Activated CD4-positive, alpha-beta T cell treated with anti-CD3 and anti-CD28 coated beads, Interleukin-2, Interleukin-6, amounts not matched to agents 100 ng/mL and 50 ng/mL, durations not matched to agents 16 hours and 8 hours (primary cell): ENCODE measurements at regions not wholly inside any gene's neighbourhood (a gene's known extent, or its start where the extent isn't known, plus 50 kb on each side); places are given as distances from the start of the nearest gene placed in this dataset.
"Not testable (repeated sequence)": the region's sequence is repeated elsewhere in the genome, so short reads cannot be mapped to it uniquely, and the experiment has no call there.

ENCODE experiments used
- DNase-seq: peaks from one replicate; pipeline ENCODE4 v3.0.0-alpha.2; 2020

DNA sequence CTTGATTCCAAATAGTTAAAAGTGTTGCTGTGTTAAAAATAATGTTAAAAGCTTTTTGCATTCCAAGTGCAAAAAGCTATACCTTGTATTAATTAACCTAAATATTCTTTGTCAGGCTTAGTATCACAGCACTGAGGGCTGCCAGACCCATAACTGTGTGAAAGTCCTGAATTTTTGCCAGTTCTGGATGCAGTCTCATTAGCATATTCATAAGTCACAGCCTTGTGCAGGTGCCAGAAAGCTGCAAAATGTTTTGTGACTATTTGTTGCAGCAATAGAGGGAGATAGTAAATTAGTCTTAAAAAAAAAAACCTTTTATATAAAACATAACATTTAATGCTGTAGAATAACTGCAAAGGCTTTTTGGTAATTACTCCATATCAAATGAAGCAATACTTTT lies 56.6 kb downstream of the SLITRK1 start:
- no peak for DNase-seq

DNA sequence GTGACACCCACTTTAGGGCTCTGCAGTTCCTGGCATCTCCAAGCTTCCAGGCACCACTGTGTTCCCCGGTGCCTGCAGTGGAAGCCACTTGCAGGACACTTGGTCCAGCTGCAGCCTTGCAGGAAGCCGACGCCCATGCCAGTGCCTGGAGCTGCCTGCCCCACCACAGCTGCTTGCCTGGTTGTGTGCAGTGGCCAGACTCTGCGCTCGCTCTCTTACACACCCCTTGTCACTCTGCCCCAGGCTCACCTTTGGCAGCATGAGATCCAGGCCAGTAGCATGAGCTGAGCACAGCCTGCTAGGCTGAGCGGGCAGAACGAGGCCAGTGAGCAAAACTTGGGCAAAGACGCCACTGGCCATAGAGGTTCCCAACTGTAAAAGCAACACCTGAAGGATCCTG lies 57.7 kb downstream of the SLITRK1 start:
- no peak for DNase-seq

DNA sequence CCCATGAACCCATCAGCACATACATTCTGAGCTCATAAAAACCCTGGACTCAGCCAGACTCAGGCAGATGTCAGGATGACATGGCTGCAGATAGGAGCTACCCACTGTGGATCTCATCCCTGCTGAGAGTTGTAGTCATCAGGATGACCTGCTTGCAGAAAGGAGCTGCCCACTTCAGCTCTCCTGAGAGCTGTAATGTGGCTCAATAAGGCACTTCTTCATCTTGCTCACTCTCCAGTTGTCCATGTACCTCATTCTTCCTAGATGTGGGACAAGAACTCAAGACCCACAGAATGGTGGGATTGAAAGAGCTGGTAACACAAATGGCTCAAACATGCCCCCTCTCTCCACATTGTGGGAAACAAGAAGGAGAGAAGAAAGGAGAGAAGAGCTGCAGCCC lies 58.2 kb downstream of the SLITRK1 start:
- no peak for DNase-seq

DNA sequence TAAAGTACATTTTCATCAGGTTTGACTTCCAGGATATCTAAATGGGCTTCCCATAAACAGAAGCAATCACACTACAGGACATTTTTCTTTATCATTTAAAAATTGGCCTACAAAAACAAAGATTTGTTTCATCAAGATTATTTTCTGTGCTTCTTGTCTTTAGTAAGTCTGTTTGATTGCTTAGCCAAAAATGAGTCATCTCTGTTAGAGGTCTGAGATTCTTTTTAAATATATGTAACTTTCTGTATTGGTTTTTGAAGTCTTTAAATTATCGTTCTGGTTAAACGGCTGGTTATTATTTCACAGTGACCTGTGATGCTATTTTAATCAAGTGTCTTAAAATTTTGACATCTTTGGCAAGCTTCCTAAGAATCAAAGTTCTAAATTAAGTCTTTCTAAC lies 62.7 kb downstream of the SLITRK1 start:
- no peak for DNase-seq

DNA sequence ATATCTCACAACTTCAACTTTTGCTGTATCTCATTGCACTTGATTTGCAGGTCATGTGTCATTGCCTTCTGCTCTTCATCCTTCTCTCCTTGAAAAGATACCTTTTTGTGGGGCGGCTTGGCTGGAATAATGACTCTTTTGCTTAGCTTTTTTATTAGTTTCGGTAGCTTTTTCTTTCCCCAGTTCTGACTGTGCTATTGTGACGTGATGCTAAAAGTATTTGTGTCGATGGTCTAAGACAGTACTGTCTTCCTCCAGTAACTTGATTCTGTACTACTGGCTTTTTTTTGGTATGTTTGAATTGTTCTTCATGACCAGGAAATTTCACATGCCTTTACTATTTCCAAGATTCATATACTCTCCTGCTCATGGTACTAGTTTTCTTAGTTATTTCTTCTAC lies 63.1 kb downstream of the SLITRK1 start:
- DNase-seq, result no peak

DNA sequence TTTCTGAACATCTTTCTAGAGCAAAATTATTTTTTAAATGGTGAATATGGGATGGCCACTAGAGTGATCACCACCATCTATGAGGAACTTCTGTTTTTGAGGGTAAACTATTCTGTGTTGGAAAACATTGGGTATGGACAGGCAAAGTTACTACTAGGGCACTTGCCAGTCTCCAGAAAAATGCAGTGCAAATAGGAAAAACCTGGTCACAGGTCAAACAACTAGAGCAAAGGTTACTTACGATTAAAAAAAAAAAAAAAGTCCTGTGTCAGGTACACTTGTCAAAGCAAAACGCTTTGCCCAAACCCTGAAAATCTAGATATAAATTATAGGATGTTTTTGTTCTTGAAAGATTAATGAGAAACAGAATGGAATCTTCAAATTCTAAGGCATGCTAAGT lies 66.2 kb downstream of the SLITRK1 start:
- DNase-seq, result no peak

DNA sequence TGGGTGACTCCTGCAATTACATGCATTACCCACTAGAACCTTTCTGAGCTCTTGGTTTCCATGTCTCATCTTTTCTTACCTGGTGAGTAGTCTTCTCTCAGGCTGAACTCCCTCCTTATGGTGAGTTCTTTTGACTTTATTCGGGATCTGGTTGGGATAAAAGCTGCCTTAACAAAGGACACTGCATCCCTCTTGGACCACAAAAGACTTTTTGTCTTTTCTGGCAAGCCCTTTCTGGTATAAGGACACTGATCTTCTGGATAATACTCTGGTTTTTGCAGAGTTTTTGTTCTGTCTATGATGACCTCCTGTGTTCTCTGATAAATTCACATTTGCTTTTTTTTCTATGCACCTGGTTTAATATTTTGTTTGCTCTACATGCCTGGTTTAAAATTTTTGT lies 66.7 kb downstream of the SLITRK1 start:
- DNase-seq, result no peak

DNA sequence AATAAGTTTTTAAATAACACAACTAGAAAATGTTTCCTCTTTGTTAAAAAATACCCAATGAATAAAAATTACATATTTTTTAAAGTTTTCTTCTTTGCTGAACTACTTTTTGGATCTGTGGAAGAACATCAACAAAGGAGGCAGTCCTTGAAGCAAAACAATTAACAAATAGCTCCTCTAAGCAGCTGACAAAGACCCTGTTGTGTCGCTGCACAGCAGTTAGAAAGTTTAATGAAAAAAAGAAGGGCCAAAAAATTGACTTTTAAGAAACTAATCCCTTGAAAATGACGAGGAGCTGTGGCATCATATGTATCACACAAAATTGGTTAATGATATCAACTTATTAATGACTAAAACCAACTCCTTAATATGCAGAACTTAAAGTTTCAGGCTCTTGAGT lies 72.1 kb downstream of the SLITRK1 start:
- no peak for DNase-seq

DNA sequence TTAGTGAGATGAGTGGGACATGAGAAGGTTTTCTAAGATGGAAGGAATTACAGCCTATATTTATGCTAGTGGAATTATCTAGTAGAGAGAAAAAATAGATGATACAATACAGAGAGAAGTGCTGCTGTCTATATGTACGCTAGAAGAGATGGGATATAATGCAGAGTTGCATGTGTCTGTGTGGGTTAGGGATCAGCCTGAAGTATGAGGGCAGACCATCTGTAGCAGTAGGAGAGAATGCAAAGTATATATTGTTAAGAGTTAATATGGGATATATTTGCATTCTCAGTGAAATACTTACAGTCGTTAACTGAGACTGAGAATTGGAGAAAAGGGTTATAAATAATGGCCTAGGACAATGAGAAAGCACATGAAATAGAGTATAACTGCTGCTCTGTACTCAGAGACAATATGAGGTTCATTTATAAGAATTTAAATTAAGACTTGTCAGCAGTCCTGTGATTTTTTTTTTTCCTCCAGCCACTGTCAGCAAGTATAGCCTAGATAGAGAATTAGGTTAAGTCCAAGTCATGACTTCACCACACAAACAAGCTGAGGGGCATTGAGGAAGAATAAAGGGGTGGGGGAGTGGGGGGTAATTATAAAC lies 77.8 kb downstream of the SLITRK1 start:
- DNase-seq, result no peak

DNA sequence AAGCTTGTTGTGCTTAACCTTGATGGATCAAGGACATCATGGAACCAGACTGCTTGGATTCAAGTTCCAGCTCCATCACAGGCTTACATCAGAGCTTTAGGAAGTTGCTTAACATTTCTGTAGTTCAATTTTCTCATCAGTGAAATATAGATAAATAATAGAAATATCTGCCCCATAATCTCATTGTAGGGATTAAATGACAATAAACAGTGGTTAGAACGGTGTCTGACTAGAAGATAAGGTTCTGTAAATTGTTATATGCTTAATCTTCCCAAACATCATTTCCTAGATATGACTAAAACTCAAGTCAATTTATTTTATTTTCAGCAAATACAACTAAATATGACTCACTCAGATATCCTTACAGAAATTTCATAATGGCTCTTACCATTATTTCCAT lies 83.5 kb downstream of the SLITRK1 start:
- no peak for DNase-seq

DNA sequence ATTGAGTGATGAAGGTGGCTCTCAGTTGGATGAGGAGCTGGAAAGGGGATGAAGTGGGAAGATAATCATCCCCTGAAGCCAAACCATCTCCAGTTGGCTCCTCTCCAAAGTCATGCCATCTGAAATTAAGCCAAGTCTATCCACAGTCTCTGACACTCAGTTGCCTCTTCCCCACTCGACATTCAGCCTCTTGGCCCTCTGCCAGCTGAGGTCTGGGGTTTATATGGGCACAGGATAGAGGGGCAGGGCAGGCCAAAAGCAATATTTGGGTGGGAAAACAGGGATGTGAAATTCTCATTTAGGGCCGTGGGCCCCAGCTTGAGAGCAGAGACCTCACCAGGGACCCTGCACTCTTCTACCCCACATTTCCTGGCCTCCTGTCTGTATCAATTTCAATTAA lies 85.9 kb downstream of the SLITRK1 start:
- DNase-seq, result no peak

DNA sequence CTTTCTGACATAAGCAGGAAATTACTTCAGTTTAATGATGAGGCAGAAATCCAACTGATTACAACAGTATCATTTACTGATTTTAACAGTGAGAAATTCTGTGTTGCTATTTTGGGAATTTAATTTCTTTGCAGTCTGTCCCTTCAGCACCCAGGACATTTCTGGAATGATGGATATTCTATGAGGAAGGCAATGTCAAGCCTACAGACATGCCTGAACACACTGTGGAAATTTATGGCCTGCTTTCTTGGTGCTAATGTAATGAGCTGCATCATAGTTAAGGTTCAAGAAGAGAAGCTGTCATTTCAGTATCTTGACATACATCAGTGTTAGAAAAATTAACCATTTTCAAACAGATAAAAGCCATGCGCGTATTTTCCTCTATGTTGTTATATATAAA lies 87.7 kb downstream of the SLITRK1 start:
- no peak for DNase-seq

DNA sequence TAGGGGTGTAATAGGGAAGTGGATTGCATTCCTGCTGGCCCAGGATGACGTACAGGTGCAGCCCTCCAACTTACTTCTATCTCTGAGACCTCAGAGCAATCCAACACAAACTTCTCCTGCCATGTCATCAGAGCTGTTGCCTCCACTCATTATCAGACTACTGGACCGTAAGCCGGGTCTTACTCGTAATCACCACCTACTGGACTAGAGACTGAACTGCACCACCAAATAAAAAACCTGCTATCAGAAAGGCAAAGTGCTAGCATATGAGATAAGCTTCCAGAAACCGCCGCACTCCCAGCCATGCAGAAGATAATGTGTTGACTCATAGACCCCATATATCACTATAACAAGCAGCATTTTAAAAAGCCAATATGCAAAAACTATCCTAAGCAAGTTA lies 102.0 kb downstream of the SLITRK1 start:
- DNase-seq, result peak; percentile 14

DNA sequence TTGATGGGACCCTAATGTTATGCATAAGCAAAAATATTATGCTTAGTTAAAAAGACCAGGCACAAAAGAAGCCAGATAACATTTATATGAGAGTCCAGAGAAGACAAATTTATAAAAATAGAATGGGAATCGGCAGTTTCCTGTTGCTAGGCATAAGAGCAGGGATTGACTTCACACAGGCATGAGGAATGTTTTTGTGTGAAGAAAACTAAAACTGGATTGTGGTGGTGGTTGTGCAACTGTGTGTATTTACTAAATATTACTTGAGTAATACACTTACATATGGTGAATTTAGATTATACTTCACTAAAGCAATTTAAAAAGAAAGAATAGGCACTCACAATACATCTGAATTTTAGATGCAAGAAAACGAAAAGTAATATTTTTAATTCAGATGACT lies 108.3 kb downstream of the SLITRK1 start:
- DNase-seq, result no peak

DNA sequence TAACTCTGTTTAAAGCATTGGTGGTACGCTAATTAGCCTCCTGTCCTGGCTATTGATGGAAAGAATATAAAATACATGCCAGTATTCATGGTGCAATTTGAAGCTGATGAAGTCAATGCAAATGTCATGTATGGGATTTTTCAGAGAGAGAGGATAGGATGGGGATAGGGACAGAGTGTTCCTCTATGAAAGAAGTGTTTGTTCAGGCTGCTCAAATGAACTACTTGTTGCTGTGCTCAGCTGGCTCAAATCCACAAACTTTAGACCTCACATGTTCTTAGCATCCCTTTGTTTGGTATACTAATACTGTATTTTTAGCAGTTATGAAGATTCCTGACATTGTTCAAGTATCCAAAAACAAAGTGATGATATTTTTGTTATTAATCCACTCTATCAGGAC lies 116.5 kb downstream of the SLITRK1 start:
- DNase-seq, result no peak

DNA sequence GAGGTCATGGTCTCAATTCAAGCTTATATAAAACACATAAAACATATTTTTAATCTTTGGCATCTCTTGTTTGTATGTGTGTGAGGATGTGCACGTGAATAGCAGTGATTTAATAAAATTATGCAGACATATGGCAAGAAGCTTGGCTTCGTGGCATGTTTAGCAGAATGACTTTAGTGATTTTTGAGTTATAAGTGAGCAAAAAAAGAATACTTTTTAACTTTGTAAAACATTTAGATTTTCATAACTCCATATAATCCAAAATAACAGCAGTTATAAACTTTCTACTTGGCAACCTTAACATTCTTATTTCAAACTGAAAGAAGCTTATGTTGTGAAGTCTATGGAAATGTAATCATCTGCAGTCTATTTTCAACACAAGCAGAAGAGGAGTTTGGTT lies 120.6 kb downstream of the SLITRK1 start:
- DNase-seq, result no peak

DNA sequence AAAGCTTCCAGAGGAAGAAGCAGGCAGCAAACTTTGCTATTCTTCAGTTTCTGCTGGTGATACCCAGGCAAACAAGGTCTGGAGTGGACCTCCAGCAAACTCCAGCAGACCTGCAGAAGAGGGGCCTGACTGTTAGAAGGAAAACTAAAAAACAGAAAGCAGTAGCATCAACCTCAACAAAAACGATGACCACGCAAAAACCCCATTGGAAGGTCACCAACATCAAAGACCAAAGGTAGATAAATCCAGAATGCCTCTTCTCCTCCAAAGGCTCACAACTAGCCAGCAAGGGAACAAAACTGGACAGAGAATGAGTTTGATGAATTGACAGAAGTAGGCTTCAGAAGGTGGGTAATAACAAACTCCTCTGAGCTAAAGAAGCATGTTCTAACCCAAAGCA lies 127.1 kb downstream of the SLITRK1 start:
- DNase-seq, result not testable (repeated sequence)

DNA sequence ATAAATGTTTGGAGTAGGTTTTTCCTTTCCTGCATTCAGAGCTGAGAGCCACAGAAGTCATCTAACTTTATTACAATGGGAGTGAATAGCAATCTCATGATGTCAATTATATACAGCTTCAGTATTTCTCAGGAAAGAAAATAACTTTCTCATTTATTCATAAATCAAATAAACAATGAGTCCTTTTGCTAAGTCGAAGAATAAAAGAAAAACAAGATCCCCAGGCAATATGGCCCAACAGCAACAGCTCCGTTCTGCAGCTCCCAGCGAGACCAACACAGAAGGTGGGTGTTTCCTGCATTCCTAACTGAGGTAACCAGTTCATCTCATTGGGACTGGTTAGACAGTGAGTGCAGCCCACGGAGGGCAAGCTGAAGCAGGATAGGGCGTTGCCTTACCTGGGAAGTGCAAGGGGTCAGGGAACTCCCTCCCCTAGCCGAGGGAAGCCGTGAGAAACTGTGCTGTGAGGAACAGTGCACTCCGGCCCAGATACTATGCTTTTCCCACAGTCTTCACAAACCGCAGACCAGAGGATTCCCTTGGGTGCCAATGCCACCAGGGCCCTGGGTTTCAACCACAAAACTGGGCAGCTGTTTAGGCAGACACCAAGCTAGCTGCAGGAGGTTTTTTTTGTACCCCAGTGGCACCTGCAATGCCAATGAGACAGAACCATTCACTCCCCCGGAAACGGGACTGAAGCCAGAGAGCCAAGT lies 128.2 kb downstream of the SLITRK1 start:
- no peak for DNase-seq

DNA sequence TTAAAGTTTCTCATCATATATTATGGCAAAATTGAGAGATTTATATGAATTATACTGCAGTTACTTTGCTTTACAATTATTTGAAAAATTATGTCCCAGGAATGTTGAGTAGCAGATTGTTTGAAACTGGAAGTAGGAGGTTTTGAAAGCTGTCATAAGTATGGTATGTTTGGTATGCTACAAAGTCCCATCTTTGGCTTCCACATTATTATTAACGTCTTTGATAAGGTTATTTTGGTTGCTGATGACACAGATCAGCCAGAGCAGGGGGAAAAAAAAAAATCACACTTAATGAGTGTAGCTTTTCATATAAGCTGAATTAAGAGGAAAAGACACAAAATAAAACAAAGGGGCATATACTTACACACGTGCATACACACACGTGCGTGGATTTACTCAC lies 130.1 kb downstream of the SLITRK1 start:
- no peak for DNase-seq

DNA sequence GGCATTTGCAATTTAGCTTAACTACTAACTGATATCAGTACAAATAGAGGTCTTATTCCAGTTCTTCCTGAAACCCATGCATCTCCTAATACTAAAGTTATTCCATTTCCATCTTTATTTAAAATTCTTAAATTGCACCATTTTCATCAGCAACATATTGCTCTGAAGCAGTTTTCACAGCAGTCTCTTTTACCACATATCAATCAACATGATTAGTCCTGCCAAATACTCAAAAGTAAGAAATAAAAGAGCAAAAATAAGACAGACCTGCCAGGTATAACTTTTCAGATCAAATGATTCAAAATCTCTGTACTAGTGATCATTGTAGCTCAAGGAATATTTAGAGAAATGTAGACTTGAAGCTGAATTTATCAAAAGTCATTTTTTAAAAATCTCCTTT lies 141.7 kb downstream of the SLITRK1 start:
- no peak for DNase-seq

DNA sequence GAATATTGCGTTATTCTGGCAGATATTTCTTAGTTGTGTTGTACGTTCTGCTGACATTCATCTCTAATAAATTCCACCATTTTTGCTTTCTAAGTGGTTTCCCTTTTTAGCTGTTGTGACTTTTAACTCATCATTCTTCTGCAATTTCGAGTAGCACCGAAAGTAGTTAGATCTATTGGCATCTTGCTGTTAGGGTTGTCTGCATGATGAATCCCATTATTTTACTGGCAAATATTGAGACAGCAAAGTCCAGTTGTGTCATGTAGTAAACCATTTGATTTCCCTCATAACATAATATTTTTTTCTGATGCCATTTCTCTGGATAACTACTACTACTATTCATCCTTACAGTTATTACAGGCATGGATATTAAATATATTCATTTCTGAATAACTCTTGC lies 143.9 kb downstream of the SLITRK1 start:
- no peak for DNase-seq

DNA sequence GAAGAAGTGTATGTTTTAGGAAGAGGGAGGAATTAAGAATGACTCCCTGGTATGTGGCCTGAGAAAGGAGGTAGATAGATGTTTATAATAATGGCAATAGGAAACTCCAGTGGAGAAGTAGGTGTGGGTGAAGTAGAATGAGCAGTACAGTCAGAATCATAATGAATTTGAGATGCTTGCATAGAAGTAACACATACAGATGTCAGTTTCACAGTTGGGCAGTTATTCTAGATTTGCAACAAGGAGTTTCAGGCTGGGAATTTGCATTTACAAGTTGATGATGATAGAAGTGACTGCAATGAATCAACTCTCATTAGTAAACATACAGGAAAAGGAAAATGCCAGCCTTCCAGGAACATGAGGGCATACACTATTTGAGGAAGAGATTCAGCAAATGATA lies 149.0 kb downstream of the SLITRK1 start:
- no peak for DNase-seq

DNA sequence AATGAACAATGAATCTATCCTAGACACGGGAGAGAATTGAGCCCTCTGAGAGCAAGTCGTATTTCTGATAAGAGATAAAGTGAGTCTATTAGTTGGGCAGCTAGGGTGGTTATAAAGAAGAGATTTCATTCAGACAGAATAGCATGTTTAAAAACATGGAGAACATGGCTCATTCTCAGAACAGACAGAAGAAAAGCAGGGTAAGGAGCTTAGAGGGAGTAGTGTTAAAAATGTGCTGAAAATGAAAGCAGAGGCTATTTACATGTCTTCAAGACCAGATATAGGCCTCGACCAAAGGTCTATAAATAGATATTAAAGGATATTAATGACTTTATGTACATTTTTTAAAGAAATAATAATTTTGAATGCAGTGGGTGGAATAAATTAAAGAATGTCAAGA lies 149.5 kb downstream of the SLITRK1 start:
- no peak for DNase-seq

DNA sequence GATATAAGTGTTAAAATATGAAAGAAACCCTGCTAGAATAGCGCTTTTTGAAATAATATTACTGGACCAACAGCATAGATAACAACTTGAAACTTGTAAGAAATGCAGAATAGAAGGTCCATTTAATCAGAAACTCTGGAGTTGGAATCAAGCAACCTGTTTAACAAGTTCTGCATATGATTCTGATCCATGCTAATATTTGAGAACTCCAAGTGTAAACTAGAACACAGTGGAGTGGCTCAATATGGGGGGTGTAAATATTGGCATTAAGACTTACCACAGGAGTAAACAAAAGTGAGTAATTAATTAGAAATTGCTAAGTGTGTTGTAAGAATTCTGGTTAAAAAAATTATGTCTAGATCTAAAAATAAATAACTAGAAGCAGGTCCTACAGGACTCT lies 151.2 kb downstream of the SLITRK1 start:
- DNase-seq, result no peak

DNA sequence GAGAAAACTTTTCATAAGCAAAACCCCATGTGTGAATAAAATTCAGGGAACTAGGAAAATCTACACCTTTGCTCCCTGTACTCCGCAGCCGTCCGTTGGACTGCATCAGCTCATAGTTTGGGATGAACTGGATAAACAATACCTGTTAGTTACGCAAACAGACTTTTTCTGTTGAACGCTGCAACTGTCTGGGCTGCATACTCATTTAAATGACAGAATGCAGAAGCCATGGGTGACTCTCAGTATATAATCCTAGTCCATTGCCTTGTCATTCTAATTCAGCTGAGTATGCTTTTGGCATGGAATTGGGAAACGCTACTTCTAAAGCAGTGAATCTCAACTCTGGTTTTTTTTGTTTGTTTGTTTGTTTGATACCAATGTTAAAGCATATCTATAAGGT lies 151.6 kb downstream of the SLITRK1 start:
- no peak for DNase-seq
